GM23338 (cell line): ENCODE measurements at regions not wholly inside any gene's neighbourhood (a gene's known extent, or its start where the extent isn't known, plus 50 kb on each side); places are given as distances from the start of the nearest gene placed in this dataset.

Experiments used
- ATAC-seq: fragments of 200-7000 bp; cut with Tn5 transposase; 3 replicates; pipeline ENCODE4 v1.9.1; 2020
- DNase-seq: peaks from one replicate; pipeline ENCODE4 v3.0.0-alpha.2; 2015; ENCODE audit warnings: low spot score
- H2AFZ ChIP-seq: fragments of 200-600 bp; sonication (generic); 2 replicates; pipeline ENCODE4 v1.8.0; 2016; ENCODE audit warnings: antibody characterized with exemption, mild to moderate bottlenecking, moderate library complexity
- H3F3A ChIP-seq: fragments of 200-600 bp; sonication (generic); replicated peaks from 2 replicates; pipeline ENCODE4 v1.8.0; 2017; ENCODE audit warnings: antibody characterized with exemption, mixed run types, low read depth
- H3K27ac ChIP-seq: fragments of 200-600 bp; sonication (generic); 2 replicates; pipeline ENCODE4 v1.6.1; 2016; ENCODE audit warnings: low read depth
- H3K27me3 ChIP-seq: fragments of 200-600 bp; sonication (generic); 2 replicates; pipeline ENCODE4 v1.8.0; 2016; ENCODE audit warnings: mild to moderate bottlenecking, mixed run types, moderate library complexity; ENCODE audit not compliant: insufficient read depth
- H3K36me3 ChIP-seq: fragments of 200-600 bp; sonication (generic); 2 replicates; pipeline ENCODE4 v1.8.0; 2016; ENCODE audit warnings: mild to moderate bottlenecking; ENCODE audit not compliant: insufficient read depth
- H3K4me1 ChIP-seq: fragments of 200-600 bp; sonication (generic); 2 replicates; pipeline ENCODE4 v1.8.0; 2016; ENCODE audit warnings: mild to moderate bottlenecking, moderate library complexity; ENCODE audit not compliant: insufficient read depth
- H3K4me2 ChIP-seq: fragments of 200-600 bp; sonication (generic); 2 replicates; pipeline ENCODE4 v1.7.1; 2017; ENCODE audit warnings: mixed run types
- H3K4me3 ChIP-seq: fragments of 200-600 bp; sonication (generic); 2 replicates; pipeline ENCODE4 v1.6.1; 2016; ENCODE audit warnings: mixed run types
- H3K79me2 ChIP-seq: fragments of 200-600 bp; sonication (generic); replicated peaks from 2 replicates; pipeline ENCODE4 v1.8.0; 2017; ENCODE audit warnings: mild to moderate bottlenecking; ENCODE audit not compliant: insufficient read depth
- H3K9me2 ChIP-seq: fragments of 200-600 bp; sonication (generic); 2 replicates; pipeline ENCODE4 v1.8.0; 2017; ENCODE audit not compliant: insufficient read depth
- H4K20me1 ChIP-seq: fragments of 200-600 bp; sonication (generic); replicated peaks from 2 replicates; pipeline ENCODE4 v1.8.0; 2017; ENCODE audit warnings: mild to moderate bottlenecking; ENCODE audit not compliant: insufficient read depth
- H3K27ac Mint-ChIP-seq: 2 replicates; pipeline ENCODE4 v1.8.0; 2020; ENCODE audit warnings: inconsistent platforms, mild to moderate bottlenecking, moderate library complexity, mixed read lengths
- H3K27me3 Mint-ChIP-seq: 3 replicates; pipeline ENCODE4 v1.8.0; 2022; ENCODE audit warnings: low read depth, mild to moderate bottlenecking, moderate library complexity, mixed read lengths, inconsistent platforms; ENCODE audit not compliant: insufficient read depth, poor library complexity
- H3K36me3 Mint-ChIP-seq: 3 replicates; pipeline ENCODE4 v1.8.0; 2021; ENCODE audit warnings: low read depth, mild to moderate bottlenecking, inconsistent platforms, moderate library complexity, mixed read lengths
- H3K4me1 Mint-ChIP-seq: 3 replicates; pipeline ENCODE4 v1.8.0; 2020; ENCODE audit warnings: mild to moderate bottlenecking, inconsistent platforms, mixed read lengths
- H3K4me3 Mint-ChIP-seq: 3 replicates; pipeline ENCODE4 v1.8.0; 2021; ENCODE audit warnings: moderate library complexity, mild to moderate bottlenecking, inconsistent platforms, mixed read lengths
- H3K9me3 Mint-ChIP-seq: 3 replicates; pipeline ENCODE4 v1.8.0; 2020; ENCODE audit warnings: moderate library complexity, mild to moderate bottlenecking, inconsistent platforms, mixed read lengths
- CREB1 ChIP-seq: fragments of 250-450 bp; sonication (Bioruptor Pico); IDR thresholded peaks from 2 replicates; pipeline ENCODE4 v1.5.0; 2020; ENCODE audit warnings: low read depth, mild to moderate bottlenecking, moderate library complexity
- EZH2 ChIP-seq: fragments of 200-600 bp; sonication (generic); IDR thresholded peaks from one replicate; pipeline ENCODE4 v1.8.0; 2017; ENCODE audit warnings: antibody characterized with exemption, mild to moderate bottlenecking, low read depth; ENCODE audit not compliant: unreplicated experiment
- EZH2phosphoT487 ChIP-seq: fragments of 200-600 bp; sonication (generic); IDR thresholded peaks from one replicate; pipeline ENCODE4 v1.8.1; 2018; ENCODE audit warnings: antibody characterized with exemption; ENCODE audit not compliant: unreplicated experiment
- JUNB ChIP-seq: IDR thresholded peaks from one replicate; pipeline ENCODE4 v1.6.1; 2016; ENCODE audit warnings: antibody characterized with exemption; ENCODE audit not compliant: unreplicated experiment
- NANOG ChIP-seq: IDR thresholded peaks from 2 replicates; pipeline ENCODE4 v1.6.1; 2016; ENCODE audit warnings: antibody characterized with exemption, borderline replicate concordance
- POLR2AphosphoS5 ChIP-seq: IDR thresholded peaks from 2 replicates; pipeline ENCODE4 v1.6.1; 2016; ENCODE audit warnings: antibody characterized with exemption, low read depth
- STAT1 ChIP-seq: IDR thresholded peaks from one replicate; pipeline ENCODE4 v1.6.1; 2016; ENCODE audit warnings: antibody characterized with exemption; ENCODE audit not compliant: unreplicated experiment
- ZNF331 ChIP-seq: fragments of 250-450 bp; sonication (Bioruptor Pico); IDR thresholded peaks from 2 replicates; pipeline ENCODE4 v1.5.0; 2020; ENCODE audit warnings: low read depth, mild to moderate bottlenecking, moderate library complexity
- TF ChIP-seq, protein P1 (sequence below): IDR thresholded peaks from one replicate; pipeline ENCODE4 v1.6.1; 2018; ENCODE audit warnings: antibody characterized with exemption; ENCODE audit not compliant: unreplicated experiment
- TF ChIP-seq, protein P2 (sequence below), 2 experiments: fragments of 200-600 bp in 1 of 2; sonication (generic) in 1 of 2; conservative IDR thresholded peaks; 2 replicates each; pipeline versions ENCODE4 v1.5.1 to v1.6.1; 2016 to 2017; ENCODE audit warnings: antibody characterized with exemption in 2 of 2, low read depth in 2 of 2, mild to moderate bottlenecking in 2 of 2, moderate library complexity in 1 of 2

DNA sequence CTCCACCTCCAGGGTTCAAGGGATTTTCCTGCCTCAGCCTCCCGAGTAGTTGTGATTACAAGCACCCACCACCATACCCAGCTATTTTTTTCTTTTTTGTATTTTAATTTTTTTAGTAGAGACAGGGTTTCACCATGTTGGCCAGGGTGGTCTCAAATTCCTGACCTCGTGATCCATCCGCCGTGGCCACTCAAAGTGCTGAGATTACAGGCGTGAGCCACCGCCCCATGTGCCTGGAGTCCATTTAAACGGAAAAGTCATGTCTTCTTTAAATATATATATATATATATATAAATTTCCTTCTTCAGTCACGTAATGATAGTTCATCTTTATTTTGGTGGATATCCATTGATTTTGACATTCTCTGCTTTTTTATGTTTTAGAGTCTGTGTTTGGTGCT, 264.0 kb upstream of the PITX2 start:
- Mint-ChIP-seq H3K36me3 (no peaks in the 10 kb centered on the region), H3K27me3 (no peaks in the 10 kb centered on the region), H3K4me3 (no peak overlapping the region), H3K4me1 (no peaks in the 10 kb centered on the region), H3K27ac (no peak overlapping the region), H3K9me3 (peaks cover 2% of the 10 kb centered on the region; the same call in 1 of the 3 replicates)
- H3K27me3 ChIP-seq, result no peaks in the 10 kb centered on the region
- no peak overlapping the region for H2AFZ ChIP-seq
- no peak overlapping the region for H3K4me2 ChIP-seq
- H3F3A ChIP-seq, result no peaks in the 10 kb centered on the region
- H3K36me3 ChIP-seq, result no peaks in the 10 kb centered on the region
- H3K4me1 ChIP-seq, result no peaks in the 10 kb centered on the region
- no peak overlapping the region for H3K27ac ChIP-seq
- TF ChIP-seq CREB1 (CRISPR knock-in tag) (no peak), EZH2 (no peak), POLR2AphosphoS5 (no peak)
- no peak for DNase-seq
- H3K4me3 ChIP-seq, result no peak overlapping the region
- ATAC-seq, result no peak
- H3K79me2 ChIP-seq, result no peaks in the 10 kb centered on the region
- H4K20me1 ChIP-seq, result no peaks in the 10 kb centered on the region
- no peaks in the 10 kb centered on the region for H3K9me2 ChIP-seq

DNA sequence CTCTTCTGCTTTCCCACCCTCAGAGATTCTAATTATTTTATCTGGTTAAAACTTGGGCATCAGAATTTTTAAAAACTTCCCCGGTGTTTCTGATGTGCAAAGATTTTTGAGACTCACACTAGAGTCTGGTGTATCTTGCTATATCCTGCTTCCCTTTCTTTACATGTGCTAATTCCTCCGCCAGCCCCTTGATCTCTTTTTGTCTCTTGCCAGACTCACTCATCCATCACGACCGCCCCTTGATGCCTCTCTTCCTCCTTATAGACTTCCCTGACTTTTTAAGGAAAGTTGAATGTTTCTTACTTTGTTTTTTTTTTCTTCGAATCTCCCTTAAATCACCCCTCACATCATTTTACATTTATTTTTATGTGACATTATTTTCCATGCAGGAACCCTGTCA, 274.9 kb upstream of the PITX2 start:
- Histone ChIP-seq H3K27ac (no peak overlapping the region), H2AFZ (no peak overlapping the region), H3K4me1 (peaks cover 14% of the 10 kb centered on the region; the same call in 1 of the 2 replicates), H4K20me1 (no peaks in the 10 kb centered on the region), H3K4me3 (no peak overlapping the region), H3K79me2 (no peaks in the 10 kb centered on the region), H3F3A (no peaks in the 10 kb centered on the region), H3K36me3 (no peaks in the 10 kb centered on the region), H3K9me2 (no peaks in the 10 kb centered on the region), H3K27me3 (no peaks in the 10 kb centered on the region), H3K4me2 (no peak overlapping the region; the same call in 1 of the 2 replicates)
- Mint-ChIP-seq H3K27me3 (peaks cover 2% of the 10 kb centered on the region), H3K27ac (no peak overlapping the region), H3K4me1 (peaks cover 23% of the 10 kb centered on the region), H3K36me3 (no peaks in the 10 kb centered on the region), H3K9me3 (no peaks in the 10 kb centered on the region), H3K4me3 (no peak overlapping the region)
- TF ChIP-seq ZNF331 (CRISPR knock-in tag), result no peak
- TF ChIP-seq, protein P1, sequence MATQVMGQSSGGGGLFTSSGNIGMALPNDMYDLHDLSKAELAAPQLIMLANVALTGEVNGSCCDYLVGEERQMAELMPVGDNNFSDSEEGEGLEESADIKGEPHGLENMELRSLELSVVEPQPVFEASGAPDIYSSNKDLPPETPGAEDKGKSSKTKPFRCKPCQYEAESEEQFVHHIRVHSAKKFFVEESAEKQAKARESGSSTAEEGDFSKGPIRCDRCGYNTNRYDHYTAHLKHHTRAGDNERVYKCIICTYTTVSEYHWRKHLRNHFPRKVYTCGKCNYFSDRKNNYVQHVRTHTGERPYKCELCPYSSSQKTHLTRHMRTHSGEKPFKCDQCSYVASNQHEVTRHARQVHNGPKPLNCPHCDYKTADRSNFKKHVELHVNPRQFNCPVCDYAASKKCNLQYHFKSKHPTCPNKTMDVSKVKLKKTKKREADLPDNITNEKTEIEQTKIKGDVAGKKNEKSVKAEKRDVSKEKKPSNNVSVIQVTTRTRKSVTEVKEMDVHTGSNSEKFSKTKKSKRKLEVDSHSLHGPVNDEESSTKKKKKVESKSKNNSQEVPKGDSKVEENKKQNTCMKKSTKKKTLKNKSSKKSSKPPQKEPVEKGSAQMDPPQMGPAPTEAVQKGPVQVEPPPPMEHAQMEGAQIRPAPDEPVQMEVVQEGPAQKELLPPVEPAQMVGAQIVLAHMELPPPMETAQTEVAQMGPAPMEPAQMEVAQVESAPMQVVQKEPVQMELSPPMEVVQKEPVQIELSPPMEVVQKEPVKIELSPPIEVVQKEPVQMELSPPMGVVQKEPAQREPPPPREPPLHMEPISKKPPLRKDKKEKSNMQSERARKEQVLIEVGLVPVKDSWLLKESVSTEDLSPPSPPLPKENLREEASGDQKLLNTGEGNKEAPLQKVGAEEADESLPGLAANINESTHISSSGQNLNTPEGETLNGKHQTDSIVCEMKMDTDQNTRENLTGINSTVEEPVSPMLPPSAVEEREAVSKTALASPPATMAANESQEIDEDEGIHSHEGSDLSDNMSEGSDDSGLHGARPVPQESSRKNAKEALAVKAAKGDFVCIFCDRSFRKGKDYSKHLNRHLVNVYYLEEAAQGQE, result no peak
- no peak for TF ChIP-seq NANOG
- no peak for TF ChIP-seq STAT1
- peak; percentile 57 for DNase-seq
- ATAC-seq, result peak; percentile 64; the same call in 2 of the 3 replicates

DNA sequence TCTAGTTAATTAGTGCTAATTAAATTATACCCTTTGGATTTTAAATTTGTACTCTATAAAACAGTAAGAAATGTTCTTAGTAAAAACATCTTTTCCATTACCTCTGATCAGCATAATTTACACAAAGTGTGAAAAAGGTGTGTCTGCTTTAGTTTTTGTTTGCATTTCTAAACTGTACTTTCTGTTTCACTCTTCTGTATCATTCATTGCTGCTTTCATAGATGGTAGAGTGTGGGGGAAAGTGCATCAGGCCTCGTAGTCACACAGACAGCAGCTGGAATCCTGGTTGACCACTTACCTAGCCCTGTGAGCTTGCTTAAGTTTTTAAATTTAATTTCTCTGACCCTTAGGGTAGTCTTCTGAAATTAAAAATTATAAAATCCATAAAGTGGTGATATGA, 275.4 kb upstream of the PITX2 start:
- Histone ChIP-seq H3K4me1 (peaks cover 14% of the 10 kb centered on the region; the same call in 1 of the 2 replicates), H3K27ac (no peak overlapping the region), H4K20me1 (no peaks in the 10 kb centered on the region), H3K4me2 (no peak overlapping the region; the same call in 1 of the 2 replicates), H3F3A (no peaks in the 10 kb centered on the region), H2AFZ (no peak overlapping the region), H3K9me2 (no peaks in the 10 kb centered on the region), H3K79me2 (no peaks in the 10 kb centered on the region), H3K36me3 (no peaks in the 10 kb centered on the region), H3K27me3 (no peaks in the 10 kb centered on the region), H3K4me3 (no peak overlapping the region)
- ATAC-seq (no peak), DNase-seq (no peak)
- no peaks in the 10 kb centered on the region for H3K36me3 Mint-ChIP-seq
- H3K9me3 Mint-ChIP-seq, result no peaks in the 10 kb centered on the region
- H3K27me3 Mint-ChIP-seq, result peaks cover 2% of the 10 kb centered on the region
- no peak overlapping the region for H3K4me3 Mint-ChIP-seq
- no peak overlapping the region for H3K27ac Mint-ChIP-seq
- H3K4me1 Mint-ChIP-seq, result peaks cover 23% of the 10 kb centered on the region
- TF ChIP-seq, protein P1, result no peak
- TF ChIP-seq EZH2phosphoT487, result no peak
- TF ChIP-seq JUNB, result no peak
- no peak for TF ChIP-seq NANOG
- no peak for TF ChIP-seq CREB1 (CRISPR knock-in tag)
- TF ChIP-seq, protein P2, sequence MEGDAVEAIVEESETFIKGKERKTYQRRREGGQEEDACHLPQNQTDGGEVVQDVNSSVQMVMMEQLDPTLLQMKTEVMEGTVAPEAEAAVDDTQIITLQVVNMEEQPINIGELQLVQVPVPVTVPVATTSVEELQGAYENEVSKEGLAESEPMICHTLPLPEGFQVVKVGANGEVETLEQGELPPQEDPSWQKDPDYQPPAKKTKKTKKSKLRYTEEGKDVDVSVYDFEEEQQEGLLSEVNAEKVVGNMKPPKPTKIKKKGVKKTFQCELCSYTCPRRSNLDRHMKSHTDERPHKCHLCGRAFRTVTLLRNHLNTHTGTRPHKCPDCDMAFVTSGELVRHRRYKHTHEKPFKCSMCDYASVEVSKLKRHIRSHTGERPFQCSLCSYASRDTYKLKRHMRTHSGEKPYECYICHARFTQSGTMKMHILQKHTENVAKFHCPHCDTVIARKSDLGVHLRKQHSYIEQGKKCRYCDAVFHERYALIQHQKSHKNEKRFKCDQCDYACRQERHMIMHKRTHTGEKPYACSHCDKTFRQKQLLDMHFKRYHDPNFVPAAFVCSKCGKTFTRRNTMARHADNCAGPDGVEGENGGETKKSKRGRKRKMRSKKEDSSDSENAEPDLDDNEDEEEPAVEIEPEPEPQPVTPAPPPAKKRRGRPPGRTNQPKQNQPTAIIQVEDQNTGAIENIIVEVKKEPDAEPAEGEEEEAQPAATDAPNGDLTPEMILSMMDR (conservative IDR thresholded peaks at IDR 0.05; ENCODE audit: low read depth in 2 of 2), result no peak
